ENCODE measurements at regions not wholly inside any gene's neighbourhood (a gene's known extent, or its start where the extent isn't known, plus 50 kb on each side); places are given as distances from the start of the nearest gene placed in this dataset.

- TF ChIP-seq CTCF (IDR thresholded peaks at IDR 0.05), result no peak
- TF ChIP-seq POLR2A (IDR thresholded peaks at IDR 0.05), result no peak
Measured at GRCh38 chr7:121595758-121596696, 199.9 kb upstream of the FAM3C start.

Measured in esophagus squamous epithelium (tissue), 4 donors.